ENCODE measurements at regions not wholly inside any gene's neighbourhood (a gene's known extent, or its start where the extent isn't known, plus 50 kb on each side); places are given as distances from the start of the nearest gene placed in this dataset.

- Histone ChIP-seq H3K4me3 (ENCODE audit: low read depth, low read length) (no peak overlapping the region), H3K9me3 (ENCODE audit: control insufficient read depth, insufficient read depth, low read depth, low read length) (no peaks in the 10 kb centered on the region), H3K36me3 (ENCODE audit: control insufficient read depth in 2 of 2, insufficient read depth in 1 of 2, low read length in 2 of 2) (no peaks in the 10 kb centered on the region), H3K27ac (ENCODE audit: extremely low read depth, low read depth, low read length) (no peak overlapping the region), H3K4me1 (ENCODE audit: control insufficient read depth, insufficient read depth, low read length) (0 out of 2 replicates have a peak, but pooled peaks cover 3% of the 10 kb centered on the region)
- POLR2A ChIA-PET = no interaction called here
- CTCF ChIA-PET = interaction anchor here (0.6 to 1.5 kb wide), 2 partner anchors 119 to 870 kb away, joined by 4 to 6 read pairs; no protein-coding TSS in a partner anchor
- no peak for TF ChIP-seq ZNF529 (tag by site-specific recombination; IDR thresholded peaks at IDR 0.05; ENCODE audit: insufficient replicate concordance)
- no peak for TF ChIP-seq ZNF596 (tag by site-specific recombination; IDR thresholded peaks at IDR 0.05)
- no peak for TF ChIP-seq ZNF280D (tag by site-specific recombination; IDR thresholded peaks at IDR 0.05)
- no peak for TF ChIP-seq HOXD13 (CRISPR knock-in tag; IDR thresholded peaks at IDR 0.05; ENCODE audit: borderline replicate concordance)
- TF ChIP-seq, protein P1, sequence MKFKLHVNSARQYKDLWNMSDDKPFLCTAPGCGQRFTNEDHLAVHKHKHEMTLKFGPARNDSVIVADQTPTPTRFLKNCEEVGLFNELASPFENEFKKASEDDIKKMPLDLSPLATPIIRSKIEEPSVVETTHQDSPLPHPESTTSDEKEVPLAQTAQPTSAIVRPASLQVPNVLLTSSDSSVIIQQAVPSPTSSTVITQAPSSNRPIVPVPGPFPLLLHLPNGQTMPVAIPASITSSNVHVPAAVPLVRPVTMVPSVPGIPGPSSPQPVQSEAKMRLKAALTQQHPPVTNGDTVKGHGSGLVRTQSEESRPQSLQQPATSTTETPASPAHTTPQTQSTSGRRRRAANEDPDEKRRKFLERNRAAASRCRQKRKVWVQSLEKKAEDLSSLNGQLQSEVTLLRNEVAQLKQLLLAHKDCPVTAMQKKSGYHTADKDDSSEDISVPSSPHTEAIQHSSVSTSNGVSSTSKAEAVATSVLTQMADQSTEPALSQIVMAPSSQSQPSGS (tag by site-specific recombination; IDR thresholded peaks at IDR 0.05; ENCODE audit: low read depth) = no peak
- TF ChIP-seq ZNF658 (tag by site-specific recombination; IDR thresholded peaks at IDR 0.05) = no peak
- TF ChIP-seq ZNF530 (tag by site-specific recombination; IDR thresholded peaks at IDR 0.05; ENCODE audit: low read depth) = no peak
- TF ChIP-seq ZFP41 (tag by site-specific recombination; IDR thresholded peaks at IDR 0.05; ENCODE audit: borderline replicate concordance) = no peak
- no peak for TF ChIP-seq KLF10 (tag by site-specific recombination; IDR thresholded peaks at IDR 0.05)
- TF ChIP-seq, protein P2, sequence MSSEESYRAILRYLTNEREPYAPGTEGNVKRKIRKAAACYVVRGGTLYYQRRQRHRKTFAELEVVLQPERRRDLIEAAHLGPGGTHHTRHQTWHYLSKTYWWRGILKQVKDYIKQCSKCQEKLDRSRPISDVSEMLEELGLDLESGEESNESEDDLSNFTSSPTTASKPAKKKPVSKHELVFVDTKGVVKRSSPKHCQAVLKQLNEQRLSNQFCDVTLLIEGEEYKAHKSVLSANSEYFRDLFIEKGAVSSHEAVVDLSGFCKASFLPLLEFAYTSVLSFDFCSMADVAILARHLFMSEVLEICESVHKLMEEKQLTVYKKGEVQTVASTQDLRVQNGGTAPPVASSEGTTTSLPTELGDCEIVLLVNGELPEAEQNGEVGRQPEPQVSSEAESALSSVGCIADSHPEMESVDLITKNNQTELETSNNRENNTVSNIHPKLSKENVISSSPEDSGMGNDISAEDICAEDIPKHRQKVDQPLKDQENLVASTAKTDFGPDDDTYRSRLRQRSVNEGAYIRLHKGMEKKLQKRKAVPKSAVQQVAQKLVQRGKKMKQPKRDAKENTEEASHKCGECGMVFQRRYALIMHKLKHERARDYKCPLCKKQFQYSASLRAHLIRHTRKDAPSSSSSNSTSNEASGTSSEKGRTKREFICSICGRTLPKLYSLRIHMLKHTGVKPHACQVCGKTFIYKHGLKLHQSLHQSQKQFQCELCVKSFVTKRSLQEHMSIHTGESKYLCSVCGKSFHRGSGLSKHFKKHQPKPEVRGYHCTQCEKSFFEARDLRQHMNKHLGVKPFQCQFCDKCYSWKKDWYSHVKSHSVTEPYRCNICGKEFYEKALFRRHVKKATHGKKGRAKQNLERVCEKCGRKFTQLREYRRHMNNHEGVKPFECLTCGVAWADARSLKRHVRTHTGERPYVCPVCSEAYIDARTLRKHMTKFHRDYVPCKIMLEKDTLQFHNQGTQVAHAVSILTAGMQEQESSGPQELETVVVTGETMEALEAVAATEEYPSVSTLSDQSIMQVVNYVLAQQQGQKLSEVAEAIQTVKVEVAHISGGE (tag by site-specific recombination; conservative IDR thresholded peaks at IDR 0.05; ENCODE audit: low read depth) = no peak
- no peak for TF ChIP-seq ZNF561 (tag by site-specific recombination; IDR thresholded peaks at IDR 0.05; ENCODE audit: borderline replicate concordance)
- TF ChIP-seq, protein P3, sequence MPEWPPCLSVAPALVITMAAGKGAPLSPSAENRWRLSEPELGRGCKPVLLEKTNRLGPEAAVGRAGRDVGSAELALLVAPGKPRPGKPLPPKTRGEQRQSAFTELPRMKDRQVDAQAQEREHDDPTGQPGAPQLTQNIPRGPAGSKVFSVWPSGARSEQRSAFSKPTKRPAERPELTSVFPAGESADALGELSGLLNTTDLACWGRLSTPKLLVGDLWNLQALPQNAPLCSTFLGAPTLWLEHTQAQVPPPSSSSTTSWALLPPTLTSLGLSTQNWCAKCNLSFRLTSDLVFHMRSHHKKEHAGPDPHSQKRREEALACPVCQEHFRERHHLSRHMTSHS (tag by site-specific recombination; IDR thresholded peaks at IDR 0.05) = no peak
- no peak for TF ChIP-seq ZNF37A (tag by site-specific recombination; IDR thresholded peaks at IDR 0.05)
- TF ChIP-seq, protein P4, sequence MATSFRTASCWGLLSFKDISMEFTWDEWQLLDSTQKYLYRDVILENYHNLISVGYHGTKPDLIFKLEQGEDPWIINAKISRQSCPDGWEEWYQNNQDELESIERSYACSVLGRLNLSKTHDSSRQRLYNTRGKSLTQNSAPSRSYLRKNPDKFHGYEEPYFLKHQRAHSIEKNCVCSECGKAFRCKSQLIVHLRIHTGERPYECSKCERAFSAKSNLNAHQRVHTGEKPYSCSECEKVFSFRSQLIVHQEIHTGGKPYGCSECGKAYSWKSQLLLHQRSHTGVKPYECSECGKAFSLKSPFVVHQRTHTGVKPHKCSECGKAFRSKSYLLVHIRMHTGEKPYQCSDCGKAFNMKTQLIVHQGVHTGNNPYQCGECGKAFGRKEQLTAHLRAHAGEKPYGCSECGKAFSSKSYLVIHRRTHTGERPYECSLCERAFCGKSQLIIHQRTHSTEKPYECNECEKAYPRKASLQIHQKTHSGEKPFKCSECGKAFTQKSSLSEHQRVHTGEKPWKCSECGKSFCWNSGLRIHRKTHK (tag by site-specific recombination; IDR thresholded peaks at IDR 0.05) = no peak
- TF ChIP-seq ZNF184 (tag by site-specific recombination; IDR thresholded peaks at IDR 0.05) = no peak
- no peak for TF ChIP-seq ZNF777 (tag by site-specific recombination; IDR thresholded peaks at IDR 0.05; ENCODE audit: borderline replicate concordance)
Observed at GRCh38 chr7:20896996-20897395, 110.3 kb upstream of the SP8 start.

All from HEK293 (cell line).